DOHH2 (cell line): ENCODE measurements at regions not wholly inside any gene's neighbourhood (a gene's known extent, or its start where the extent isn't known, plus 50 kb on each side); places are given as distances from the start of the nearest gene placed in this dataset.

Experiments
- H3F3A ChIP-seq: fragments of 200-600 bp; sonication (generic), shearing (Covaris generic); 2 replicates; pipeline ENCODE4 v1.6.0; 2016; ENCODE audit warnings: antibody characterized with exemption, mild to moderate bottlenecking; ENCODE audit not compliant: control insufficient read depth, insufficient read depth
- H3K27ac ChIP-seq: fragments of 200-600 bp; sonication (generic); 2 replicates; pipeline ENCODE4 v1.5.1; 2014; ENCODE audit warnings: low read depth, mild to moderate bottlenecking, low read length, moderate library complexity
- H3K27me3 ChIP-seq: fragments of 200-600 bp; sonication (generic); 2 replicates; pipeline ENCODE4 v1.6.1; 2014; ENCODE audit warnings: mild to moderate bottlenecking, low read length, mixed read lengths; ENCODE audit not compliant: control insufficient read depth
- H3K36me3 ChIP-seq: fragments of 200-600 bp; sonication (generic); 2 replicates; pipeline ENCODE4 v1.6.1; 2014; ENCODE audit warnings: mild to moderate bottlenecking, low read length, moderate library complexity, mixed read lengths; ENCODE audit not compliant: control insufficient read depth
- H3K4me1 ChIP-seq: fragments of 200-600 bp; sonication (generic); 2 replicates; pipeline ENCODE4 v1.6.1; 2014; ENCODE audit warnings: mild to moderate bottlenecking, low read length, mixed read lengths; ENCODE audit not compliant: control insufficient read depth
- H3K4me2 ChIP-seq: fragments of 200-600 bp; sonication (generic); 2 replicates; pipeline ENCODE4 v1.6.0; 2014; ENCODE audit warnings: mild to moderate bottlenecking, low read length, moderate library complexity
- H3K4me3 ChIP-seq: fragments of 200-600 bp; sonication (generic); 2 replicates; pipeline ENCODE4 v1.5.1; 2014; ENCODE audit warnings: mild to moderate bottlenecking, low read length, mixed read lengths
- H3K79me2 ChIP-seq: fragments of 200-600 bp; sonication (generic); 2 replicates; pipeline ENCODE4 v1.6.1; 2014; ENCODE audit warnings: mild to moderate bottlenecking, low read length, mixed read lengths; ENCODE audit not compliant: control insufficient read depth
- H3K9me2 ChIP-seq: fragments of 200-600 bp; sonication (generic); replicated peaks from 2 replicates; pipeline ENCODE4 v1.6.1; 2014; ENCODE audit warnings: mild to moderate bottlenecking, low read length, mixed read lengths; ENCODE audit not compliant: control insufficient read depth
- H3K9me3 ChIP-seq: fragments of 200-600 bp; sonication (generic); 2 replicates; pipeline ENCODE4 v1.6.1; 2014; ENCODE audit warnings: antibody characterized with exemption, low read length, mixed read lengths; ENCODE audit not compliant: control insufficient read depth, insufficient read depth
- H4K20me1 ChIP-seq: fragments of 200-600 bp; sonication (generic); 2 replicates; pipeline ENCODE4 v1.6.0; 2014; ENCODE audit warnings: low read depth, mild to moderate bottlenecking, antibody characterized with exemption, low read length, moderate library complexity; ENCODE audit not compliant: control insufficient read depth, insufficient read depth
- CTCF ChIP-seq: fragments of 200-600 bp; sonication (generic); IDR thresholded peaks from one replicate; pipeline ENCODE4 v1.5.1; 2014; ENCODE audit warnings: antibody characterized with exemption, mild to moderate bottlenecking, low read depth, low read length; ENCODE audit not compliant: poor library complexity, severe bottlenecking
- EZH2phosphoT487 ChIP-seq: fragments of 200-600 bp; sonication (generic); IDR thresholded peaks from 2 replicates; pipeline ENCODE4 v1.6.1; 2017; ENCODE audit warnings: borderline replicate concordance, mild to moderate bottlenecking, antibody characterized with exemption, low read length, moderate library complexity, mixed read lengths

GRCh38 chr21:20396798-20397197, 601.4 kb upstream of the NCAM2 start:
- H3K27me3 ChIP-seq = no peaks in the 10 kb centered on the region

GRCh38 chr21:20404915-20405314, 593.3 kb upstream of the NCAM2 start:
- Histone ChIP-seq H3K27me3 (no peaks in the 10 kb centered on the region), H3F3A (no peaks in the 10 kb centered on the region), H3K4me3 (no peak overlapping the region), H3K27ac (no peak overlapping the region), H3K4me1 (no peaks in the 10 kb centered on the region), H3K36me3 (no peaks in the 10 kb centered on the region), H3K4me2 (no peak overlapping the region), H3K9me3 (no peaks in the 10 kb centered on the region), H3K79me2 (no peaks in the 10 kb centered on the region), H4K20me1 (no peaks in the 10 kb centered on the region), H3K9me2 (no peaks in the 10 kb centered on the region)
- no peak for TF ChIP-seq CTCF

More at GRCh38 chr21:20396798-20397197, 601.4 kb upstream of the NCAM2 start:
- no peak overlapping the region for H3K4me3 ChIP-seq
- H3F3A ChIP-seq = no peaks in the 10 kb centered on the region
- no peak for TF ChIP-seq EZH2phosphoT487
- no peak for TF ChIP-seq CTCF
- peaks cover 11% of the 10 kb centered on the region; the same call in 1 of the 2 replicates for H3K9me3 ChIP-seq
- H3K4me2 ChIP-seq = no peak overlapping the region
- H3K9me2 ChIP-seq = no peaks in the 10 kb centered on the region
- no peaks in the 10 kb centered on the region for H3K36me3 ChIP-seq
- H4K20me1 ChIP-seq = no peaks in the 10 kb centered on the region
- no peak overlapping the region for H3K27ac ChIP-seq
- no peaks in the 10 kb centered on the region for H3K79me2 ChIP-seq
- no peaks in the 10 kb centered on the region for H3K4me1 ChIP-seq

GRCh38 chr21:20418353-20418752, 579.9 kb upstream of the NCAM2 start:
- no peaks in the 10 kb centered on the region for H4K20me1 ChIP-seq
- no peaks in the 10 kb centered on the region for H3K4me1 ChIP-seq
- no peak overlapping the region for H3K4me3 ChIP-seq
- TF ChIP-seq CTCF (no peak), EZH2phosphoT487 (no peak)
- H3K36me3 ChIP-seq = no peaks in the 10 kb centered on the region
- no peak overlapping the region for H3K4me2 ChIP-seq
- H3K9me3 ChIP-seq = no peaks in the 10 kb centered on the region
- H3K27ac ChIP-seq = no peak overlapping the region
- H3K79me2 ChIP-seq = no peaks in the 10 kb centered on the region
- no peaks in the 10 kb centered on the region for H3K9me2 ChIP-seq
- no peaks in the 10 kb centered on the region for H3F3A ChIP-seq
- no peaks in the 10 kb centered on the region for H3K27me3 ChIP-seq

- no peak overlapping the region for H3K4me2 ChIP-seq
- H3K27me3 ChIP-seq = no peaks in the 10 kb centered on the region
- no peak overlapping the region for H3K27ac ChIP-seq
- no peaks in the 10 kb centered on the region for H3K36me3 ChIP-seq
- no peaks in the 10 kb centered on the region for H3K4me1 ChIP-seq
- no peaks in the 10 kb centered on the region for H3F3A ChIP-seq
- H3K9me3 ChIP-seq = no peaks in the 10 kb centered on the region
- H3K4me3 ChIP-seq = no peak overlapping the region
- H4K20me1 ChIP-seq = no peaks in the 10 kb centered on the region
- no peaks in the 10 kb centered on the region for H3K79me2 ChIP-seq
- TF ChIP-seq EZH2phosphoT487 = no peak
- TF ChIP-seq CTCF = no peak
- no peaks in the 10 kb centered on the region for H3K9me2 ChIP-seq
These were observed 578.4 kb upstream of the NCAM2 start for GRCh38 chr21:20419772-20420171.
